ENCODE measurements at regions not wholly inside any gene's neighbourhood (a gene's known extent, or its start where the extent isn't known, plus 50 kb on each side); places are given as distances from the start of the nearest gene placed in this dataset.
"Not testable (repeated sequence)": the region's sequence is repeated elsewhere in the genome, so short reads cannot be mapped to it uniquely, and the experiment has no call there.

DNA sequence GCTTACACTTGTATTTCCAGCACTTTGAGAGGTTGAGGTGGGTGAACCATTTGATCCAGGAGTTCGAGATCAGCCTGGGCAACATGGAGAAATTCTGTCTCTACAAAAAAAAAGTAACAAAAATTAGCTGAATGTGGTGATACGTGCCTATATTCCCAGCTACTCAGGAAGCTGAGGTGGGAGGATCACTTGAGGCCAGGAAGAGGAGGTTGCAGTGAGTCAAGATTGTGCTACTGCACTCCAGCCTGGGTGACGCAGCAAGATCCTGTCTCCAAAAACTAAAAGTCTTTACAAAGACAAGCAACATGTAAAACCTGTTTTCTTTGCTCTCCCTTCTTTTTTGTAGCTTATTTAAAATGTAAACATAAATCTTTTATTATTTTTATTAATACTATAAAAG lies 1156.1 kb downstream of the FAT4 start:
- Mint-ChIP-seq H3K27me3 (no peaks in the 10 kb centered on the region), H3K4me3 (no peak overlapping the region), H3K9me3 (peaks cover 3% of the 10 kb centered on the region), H3K36me3 (ENCODE audit: low read depth) (no peaks in the 10 kb centered on the region), H3K4me1 (no peaks in the 10 kb centered on the region), H3K27ac (no peak overlapping the region)
- ATAC-seq (replicated peaks) = no peak

- no peaks in the 10 kb centered on the region for H3K27me3 Mint-ChIP-seq
- peaks cover 3% of the 10 kb centered on the region for H3K9me3 Mint-ChIP-seq
- H3K36me3 Mint-ChIP-seq (ENCODE audit: low read depth) = no peaks in the 10 kb centered on the region
- H3K4me1 Mint-ChIP-seq = no peaks in the 10 kb centered on the region
- no peak overlapping the region for H3K4me3 Mint-ChIP-seq
- H3K27ac Mint-ChIP-seq = no peak overlapping the region
- ATAC-seq (replicated peaks) = no peak
Observed at GRCh38 chr4:126475730-126476129, 1157.0 kb upstream of the INTU start.

GRCh38 chr4:126479709-126480108 lies 1153.0 kb upstream of the INTU start:
- Mint-ChIP-seq H3K9me3 (peaks cover 3% of the 10 kb centered on the region), H3K27me3 (no peaks in the 10 kb centered on the region), H3K4me1 (no peaks in the 10 kb centered on the region), H3K36me3 (ENCODE audit: low read depth) (no peaks in the 10 kb centered on the region), H3K4me3 (no peak overlapping the region), H3K27ac (no peak overlapping the region)
- no peak for ATAC-seq (replicated peaks)

DNA sequence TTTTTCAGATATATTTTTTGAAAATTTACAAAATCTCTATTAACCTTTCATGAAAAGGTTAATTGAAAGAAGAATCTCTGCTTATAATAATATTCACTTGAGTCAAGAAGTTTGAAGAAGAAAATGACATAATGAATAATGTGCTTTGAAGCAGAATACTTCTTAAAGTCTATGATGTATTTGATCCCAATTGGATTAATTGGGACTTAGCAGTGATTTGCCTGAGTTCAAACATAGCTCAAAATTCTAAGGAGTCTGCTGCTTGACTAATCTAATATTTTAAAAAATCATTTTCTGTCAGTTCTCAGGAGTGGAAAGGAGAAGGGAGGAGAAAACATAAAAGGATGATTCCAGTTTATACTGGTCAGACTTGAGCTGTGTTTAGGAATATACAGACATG lies 1150.4 kb upstream of the INTU start:
- Mint-ChIP-seq H3K27me3 (no peaks in the 10 kb centered on the region), H3K9me3 (peaks cover under 1% of the 10 kb centered on the region), H3K4me1 (no peaks in the 10 kb centered on the region), H3K27ac (no peak overlapping the region), H3K36me3 (ENCODE audit: low read depth) (no peaks in the 10 kb centered on the region), H3K4me3 (no peak overlapping the region)
- no peak for ATAC-seq (replicated peaks)

GRCh38 chr4:126486377-126486776 lies 1146.4 kb upstream of the INTU start:
- no peak for ATAC-seq (replicated peaks)
- H3K27me3 Mint-ChIP-seq = no peaks in the 10 kb centered on the region
- H3K27ac Mint-ChIP-seq = no peak overlapping the region
- no peaks in the 10 kb centered on the region for H3K36me3 Mint-ChIP-seq (ENCODE audit: low read depth)
- H3K4me1 Mint-ChIP-seq = no peaks in the 10 kb centered on the region
- H3K4me3 Mint-ChIP-seq = no peak overlapping the region
- peaks cover 3% of the 10 kb centered on the region for H3K9me3 Mint-ChIP-seq

GRCh38 chr4:126489826-126490463 lies 1142.8 kb upstream of the INTU start:
- no peak for ATAC-seq (replicated peaks)
- no peak overlapping the region for H3K4me3 Mint-ChIP-seq
- no peak overlapping the region for H3K27ac Mint-ChIP-seq
- no peaks in the 10 kb centered on the region for H3K27me3 Mint-ChIP-seq
- no peaks in the 10 kb centered on the region for H3K36me3 Mint-ChIP-seq (ENCODE audit: low read depth)
- no peaks in the 10 kb centered on the region for H3K4me1 Mint-ChIP-seq
- H3K9me3 Mint-ChIP-seq = peaks cover 3% of the 10 kb centered on the region

GRCh38 chr4:126495163-126495752 lies 1137.5 kb upstream of the INTU start:
- ATAC-seq (replicated peaks) = no peak
- H3K27ac Mint-ChIP-seq = no peak overlapping the region
- no peaks in the 10 kb centered on the region for H3K36me3 Mint-ChIP-seq (ENCODE audit: low read depth)
- H3K4me1 Mint-ChIP-seq = no peaks in the 10 kb centered on the region
- H3K9me3 Mint-ChIP-seq = peaks cover 4% of the 10 kb centered on the region
- H3K4me3 Mint-ChIP-seq = no peak overlapping the region
- H3K27me3 Mint-ChIP-seq = no peaks in the 10 kb centered on the region

GRCh38 chr4:126512979-126513378 lies 1119.8 kb upstream of the INTU start:
- Mint-ChIP-seq H3K36me3 (ENCODE audit: low read depth) (no peaks in the 10 kb centered on the region), H3K4me1 (no peaks in the 10 kb centered on the region), H3K9me3 (peaks cover 7% of the 10 kb centered on the region), H3K27me3 (no peaks in the 10 kb centered on the region), H3K4me3 (no peak overlapping the region), H3K27ac (no peak overlapping the region)
- ATAC-seq (replicated peaks) = no peak

DNA sequence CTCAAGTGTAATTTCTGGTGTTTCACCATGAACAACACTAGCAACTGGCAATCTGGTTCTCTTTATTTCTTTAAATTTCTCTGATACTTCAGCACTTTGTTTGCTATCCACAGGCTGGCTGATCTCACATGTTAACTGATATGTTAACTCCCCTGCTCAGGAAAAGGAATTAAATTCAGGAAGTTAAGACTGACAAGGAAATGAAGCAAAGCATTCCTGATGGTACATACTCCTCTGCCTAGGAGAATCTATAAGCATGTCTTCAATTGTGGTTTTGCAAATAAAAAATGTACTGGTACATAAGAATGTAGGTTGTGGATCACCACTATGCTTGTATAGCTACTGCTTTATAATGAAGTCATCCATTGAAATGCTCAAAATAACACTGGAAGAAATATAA lies 1119.2 kb upstream of the INTU start:
- H3K9me3 Mint-ChIP-seq = peaks cover 5% of the 10 kb centered on the region
- no peaks in the 10 kb centered on the region for H3K36me3 Mint-ChIP-seq (ENCODE audit: low read depth)
- H3K4me3 Mint-ChIP-seq = no peak overlapping the region
- ATAC-seq (replicated peaks) = no peak
- H3K27me3 Mint-ChIP-seq = no peaks in the 10 kb centered on the region
- no peaks in the 10 kb centered on the region for H3K4me1 Mint-ChIP-seq
- H3K27ac Mint-ChIP-seq = no peak overlapping the region

DNA sequence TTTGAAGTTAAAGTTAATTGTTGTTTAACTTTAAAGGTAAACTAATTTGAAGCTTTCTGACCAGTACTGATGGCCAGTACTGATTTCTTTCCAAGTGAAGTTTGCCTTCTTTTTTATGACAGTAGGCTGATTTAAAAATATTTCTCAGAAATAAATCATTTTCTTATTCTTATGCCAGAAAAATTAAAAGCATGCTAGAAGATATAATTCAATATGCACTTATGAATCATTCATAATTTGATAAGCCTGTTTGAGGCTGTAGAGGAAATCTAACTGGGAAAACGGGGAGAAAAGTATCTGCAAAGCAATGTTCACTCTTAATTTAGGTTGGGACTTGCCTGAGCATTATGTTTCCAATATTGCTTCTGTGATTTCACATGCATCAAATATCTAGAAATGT lies 1112.0 kb upstream of the INTU start:
- Mint-ChIP-seq H3K27ac (no peak overlapping the region), H3K4me1 (no peaks in the 10 kb centered on the region), H3K4me3 (no peak overlapping the region), H3K27me3 (no peaks in the 10 kb centered on the region), H3K36me3 (ENCODE audit: low read depth) (no peaks in the 10 kb centered on the region), H3K9me3 (peaks cover 10% of the 10 kb centered on the region)
- no peak for ATAC-seq (replicated peaks)

DNA sequence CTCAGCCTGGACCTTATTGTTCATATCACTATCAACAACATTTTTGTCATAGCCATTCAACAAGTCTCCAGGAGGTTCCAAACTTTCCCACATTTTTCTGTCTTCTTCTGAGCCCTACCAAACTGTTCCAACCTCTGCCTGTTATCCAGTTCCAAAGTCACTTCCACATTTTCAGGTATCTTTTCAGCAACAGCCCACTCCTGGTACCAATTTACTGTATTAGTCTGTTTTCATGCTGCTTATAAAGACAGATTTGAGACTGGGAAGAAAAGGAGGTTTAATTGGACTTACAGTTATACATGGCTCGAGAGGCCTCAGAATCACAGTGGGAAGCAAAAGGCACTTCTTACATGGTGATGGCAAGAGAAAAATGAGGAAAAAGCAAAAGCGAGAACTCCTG lies 1107.4 kb upstream of the INTU start:
- not testable (repeated sequence) for H3K27me3 Mint-ChIP-seq; H3K4me3 Mint-ChIP-seq; H3K4me1 Mint-ChIP-seq; H3K27ac Mint-ChIP-seq; ATAC-seq (replicated peaks); H3K36me3 Mint-ChIP-seq (ENCODE audit: low read depth)
- H3K9me3 Mint-ChIP-seq = peaks cover 11% of the 10 kb centered on the region

DNA sequence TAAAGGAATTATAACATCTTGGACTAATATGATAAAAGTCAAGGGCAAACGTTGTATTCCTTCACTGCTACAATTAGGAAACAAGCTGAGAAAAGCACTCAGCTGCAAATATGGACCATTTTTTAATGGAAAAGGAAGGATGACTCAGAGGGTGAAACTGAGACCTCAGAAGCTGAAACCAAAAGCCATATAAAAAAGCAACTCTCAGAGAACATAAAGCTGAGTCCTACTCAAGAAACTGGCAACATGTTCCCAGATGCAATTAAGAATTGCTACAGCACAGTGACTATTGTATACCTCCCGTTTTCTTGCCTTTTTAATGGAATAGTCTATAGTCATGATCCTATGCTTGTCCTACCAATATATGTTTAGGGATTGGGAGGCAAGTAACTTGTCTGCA lies 1106.4 kb upstream of the INTU start:
- Mint-ChIP-seq H3K36me3 (ENCODE audit: low read depth) (no peaks in the 10 kb centered on the region), H3K4me3 (no peak overlapping the region), H3K27me3 (no peaks in the 10 kb centered on the region), H3K4me1 (no peaks in the 10 kb centered on the region), H3K27ac (no peak overlapping the region), H3K9me3 (peaks cover 11% of the 10 kb centered on the region)
- ATAC-seq (replicated peaks) = no peak

GRCh38 chr4:126529997-126530396 lies 1102.8 kb upstream of the INTU start:
- ATAC-seq (replicated peaks) = no peak
- Mint-ChIP-seq H3K9me3 (peaks cover 11% of the 10 kb centered on the region), H3K4me3 (no peak overlapping the region), H3K4me1 (no peaks in the 10 kb centered on the region), H3K27me3 (no peaks in the 10 kb centered on the region), H3K27ac (no peak overlapping the region), H3K36me3 (ENCODE audit: low read depth) (no peaks in the 10 kb centered on the region)

DNA sequence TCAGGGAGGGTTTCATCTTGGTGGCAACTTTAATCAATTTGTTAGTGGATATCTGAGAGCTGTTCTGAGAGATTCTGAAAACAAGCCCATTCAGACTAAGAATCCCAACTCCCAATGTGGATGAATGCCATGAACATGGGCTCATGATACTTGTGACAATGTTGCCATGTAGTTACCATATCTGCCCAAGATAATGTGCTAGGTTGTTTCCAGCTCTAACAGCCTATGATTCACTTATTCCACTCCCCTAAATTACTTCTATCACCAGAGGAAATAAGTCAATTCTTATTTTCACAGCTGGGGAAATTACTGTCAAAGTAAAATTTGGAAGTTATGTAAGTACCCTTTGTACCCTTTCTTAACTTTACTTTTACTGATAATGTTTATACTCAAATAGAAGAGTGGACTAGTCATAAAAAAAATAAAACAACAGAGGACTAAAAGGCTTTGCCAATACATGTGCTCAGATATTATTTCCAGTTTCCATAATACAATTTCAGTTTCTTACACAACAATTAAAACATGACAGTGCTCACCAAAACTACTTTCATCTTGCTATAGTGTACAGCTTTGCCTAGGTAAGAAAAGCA lies 1101.7 kb upstream of the INTU start:
- H3K4me3 Mint-ChIP-seq = no peak overlapping the region
- H3K36me3 Mint-ChIP-seq (ENCODE audit: low read depth) = no peaks in the 10 kb centered on the region
- no peak overlapping the region for H3K27ac Mint-ChIP-seq
- no peaks in the 10 kb centered on the region for H3K4me1 Mint-ChIP-seq
- peaks cover 6% of the 10 kb centered on the region for H3K9me3 Mint-ChIP-seq
- no peak for ATAC-seq (replicated peaks)
- no peaks in the 10 kb centered on the region for H3K27me3 Mint-ChIP-seq

- no peak overlapping the region for H3K4me3 Mint-ChIP-seq
- peaks cover 3% of the 10 kb centered on the region for H3K9me3 Mint-ChIP-seq
- no peaks in the 10 kb centered on the region for H3K36me3 Mint-ChIP-seq (ENCODE audit: low read depth)
- H3K27me3 Mint-ChIP-seq = no peaks in the 10 kb centered on the region
- no peaks in the 10 kb centered on the region for H3K4me1 Mint-ChIP-seq
- no peak overlapping the region for H3K27ac Mint-ChIP-seq
- ATAC-seq (replicated peaks) = no peak
Observed at GRCh38 chr4:126532527-126532926, 1100.2 kb upstream of the INTU start.
